GM21619 (cell line): ENCODE measurements at regions not wholly inside any gene's neighbourhood (a gene's known extent, or its start where the extent isn't known, plus 50 kb on each side); places are given as distances from the start of the nearest gene placed in this dataset.

ENCODE experiments used
- ATAC-seq: cut with Tn5 transposase; IDR thresholded peaks from one replicate; pipeline ENCODE4 v1.9.1; 2021; ENCODE audit not compliant: unreplicated experiment

DNA sequence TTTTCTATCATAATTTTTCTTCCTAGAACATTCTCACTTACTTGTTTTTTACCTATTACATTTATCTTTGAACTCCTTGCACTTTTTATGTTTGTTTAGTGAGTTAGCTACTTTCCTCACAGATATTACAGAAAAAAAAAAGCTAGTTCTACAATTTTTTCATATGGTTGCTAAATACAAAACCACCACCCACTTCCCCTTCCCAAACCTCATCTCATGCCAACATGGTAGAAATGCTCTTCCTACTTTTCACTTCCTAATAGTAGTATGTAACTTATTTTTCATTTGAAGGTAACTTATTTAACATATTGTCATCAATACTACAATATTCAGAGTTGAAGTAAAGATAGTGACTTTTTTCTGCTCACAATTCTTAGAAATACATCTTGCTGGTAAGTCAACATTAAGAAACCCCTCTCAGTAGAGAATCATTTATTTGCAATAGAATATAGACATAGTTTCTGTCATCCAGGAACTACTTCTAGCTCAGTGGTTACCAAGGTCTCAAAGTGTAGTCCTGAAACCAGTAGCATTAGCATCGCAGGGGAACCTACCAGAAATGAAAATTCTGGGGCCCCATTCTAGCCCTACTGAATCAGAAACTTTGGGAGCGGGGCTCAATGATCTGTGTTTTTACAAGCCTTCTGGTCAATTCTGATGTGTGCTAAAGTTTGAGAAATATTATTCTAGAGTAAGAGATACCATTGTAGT, 1124.6 kb downstream of the DTWD2 start:
- no peak for ATAC-seq

DNA sequence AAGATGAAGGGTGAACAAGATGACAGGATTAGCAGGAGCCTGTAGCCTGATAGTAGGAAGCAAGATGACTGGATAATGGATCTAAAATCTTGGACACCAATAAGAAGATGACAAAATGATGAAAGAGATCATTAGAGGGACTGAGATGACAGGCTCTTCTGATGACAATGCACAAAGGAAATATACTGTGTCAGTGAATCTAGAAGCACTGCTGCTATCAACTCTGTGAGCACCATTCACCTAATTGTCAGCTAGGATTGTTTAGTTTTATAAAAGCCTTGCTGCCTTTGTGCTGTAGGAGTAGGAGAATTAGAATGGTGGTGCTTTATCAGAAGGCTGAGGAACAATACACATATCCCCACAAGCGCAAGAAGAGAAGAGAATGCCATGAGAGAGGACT, 1127.8 kb downstream of the DTWD2 start:
- ATAC-seq: no peak

DNA sequence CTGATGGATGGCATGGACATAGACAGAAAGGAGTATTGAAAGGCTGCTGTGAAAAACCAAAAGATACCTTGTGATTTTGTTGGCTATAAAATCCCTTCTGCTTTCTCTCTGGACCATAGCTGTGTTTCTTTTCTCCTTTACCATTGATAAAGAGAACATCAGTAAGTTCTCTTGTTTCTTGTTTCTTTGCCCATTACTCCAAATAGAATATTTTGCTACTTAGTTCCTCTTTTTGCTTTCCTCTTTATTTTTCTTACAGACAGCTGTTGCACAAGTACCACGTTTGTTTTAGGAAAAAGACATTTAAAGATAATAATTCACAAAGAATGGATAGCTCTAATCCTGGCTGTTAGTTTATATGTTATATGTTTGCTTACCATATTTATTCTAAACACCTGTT, 1129.2 kb downstream of the DTWD2 start:
- ATAC-seq: no peak

DNA sequence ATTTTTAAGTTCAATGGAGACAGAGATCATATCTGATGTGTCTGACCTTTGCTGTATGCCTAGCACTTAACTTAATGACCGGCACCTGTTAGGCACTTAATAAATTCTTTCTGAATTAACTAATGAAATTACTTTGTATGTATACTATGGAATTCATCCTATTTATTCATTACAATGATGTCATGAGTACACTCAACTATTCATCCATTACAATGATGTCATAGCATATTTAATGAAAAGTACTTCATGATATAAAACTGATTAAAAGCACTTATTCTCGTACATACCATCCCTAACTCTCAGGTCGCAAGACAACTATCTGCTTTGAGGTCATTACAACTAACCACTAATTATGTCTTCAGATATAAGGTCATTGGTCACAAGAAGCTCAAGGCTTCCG, 1131.6 kb downstream of the DTWD2 start:
- ATAC-seq: no peak

DNA sequence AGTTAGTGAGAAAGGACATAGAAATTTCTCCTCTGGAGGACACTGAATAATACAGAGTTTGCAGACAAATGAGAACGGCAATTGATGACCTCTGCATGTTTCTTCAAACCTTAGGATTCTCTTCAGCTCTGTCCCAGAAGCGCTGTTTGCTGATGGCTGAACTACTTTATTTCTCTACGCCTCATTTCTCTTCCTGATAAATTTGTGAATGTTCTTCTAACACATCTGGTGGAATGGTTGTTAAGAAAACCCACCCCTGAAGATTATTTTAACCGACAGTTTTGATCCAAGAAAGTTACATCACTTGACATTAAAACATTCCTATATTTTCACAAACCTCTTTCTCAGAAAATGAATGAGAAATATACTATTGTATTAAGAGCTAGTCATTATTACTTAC, 1150.6 kb downstream of the DTWD2 start:
- no peak for ATAC-seq

DNA sequence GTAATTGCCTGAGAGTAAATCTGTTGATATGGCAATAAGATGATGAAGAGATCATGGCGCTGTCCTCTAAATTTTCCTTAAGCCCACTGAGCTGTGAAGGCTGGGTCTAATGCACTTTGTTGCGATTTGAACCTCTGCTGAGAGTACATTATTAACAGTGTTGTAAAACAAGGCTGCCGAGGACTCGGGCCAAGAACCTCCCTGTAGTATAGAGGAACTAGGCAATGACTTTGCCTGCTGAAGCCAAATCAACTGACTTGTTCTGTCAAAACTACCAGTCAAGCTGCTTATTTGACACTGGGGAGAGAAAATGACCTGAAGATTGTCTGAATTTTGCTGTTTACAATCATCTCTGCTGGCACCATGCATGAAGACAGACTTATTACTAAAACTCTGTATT, 1154.7 kb downstream of the DTWD2 start:
- no peak for ATAC-seq

DNA sequence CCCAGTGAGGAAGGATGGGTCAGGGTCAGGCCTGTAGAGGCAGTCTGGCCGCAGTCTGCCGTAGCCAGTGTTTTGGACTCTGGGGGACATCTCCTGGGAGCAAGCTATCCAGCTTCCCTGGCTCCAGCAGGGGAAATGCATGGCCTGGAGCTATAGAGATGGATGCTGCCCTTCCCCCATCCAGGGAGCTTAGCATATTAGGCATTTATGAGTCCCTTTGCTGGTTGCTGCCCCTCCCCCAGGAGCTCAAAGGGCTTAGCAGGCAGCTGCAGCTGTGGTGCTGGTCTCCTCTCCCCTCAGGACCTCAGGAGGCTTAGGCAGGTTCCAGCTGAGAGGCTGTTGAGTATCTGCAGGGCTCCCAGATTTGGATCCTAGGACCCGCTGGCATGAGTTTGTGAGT, 1158.7 kb downstream of the DTWD2 start:
- ATAC-seq: no peak

DNA sequence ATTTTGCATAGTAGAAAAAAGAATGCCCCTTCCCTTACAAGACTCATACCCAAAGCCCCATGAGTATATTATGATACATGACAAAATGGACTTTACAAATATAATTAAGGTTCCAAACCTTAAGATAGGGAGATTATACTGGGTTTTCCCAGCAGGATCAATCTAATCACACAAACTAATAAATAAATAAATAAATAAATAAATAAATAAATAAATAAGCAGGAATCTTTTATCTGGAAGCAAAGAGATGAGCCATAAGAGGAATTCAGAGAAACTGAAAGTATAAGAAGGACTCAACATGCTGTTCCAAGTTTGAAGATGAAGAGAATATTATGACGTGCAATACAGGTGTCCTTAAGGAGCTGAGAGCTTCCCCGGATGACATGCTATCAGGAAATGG, 1174.5 kb downstream of the DTWD2 start:
- no peak for ATAC-seq

DNA sequence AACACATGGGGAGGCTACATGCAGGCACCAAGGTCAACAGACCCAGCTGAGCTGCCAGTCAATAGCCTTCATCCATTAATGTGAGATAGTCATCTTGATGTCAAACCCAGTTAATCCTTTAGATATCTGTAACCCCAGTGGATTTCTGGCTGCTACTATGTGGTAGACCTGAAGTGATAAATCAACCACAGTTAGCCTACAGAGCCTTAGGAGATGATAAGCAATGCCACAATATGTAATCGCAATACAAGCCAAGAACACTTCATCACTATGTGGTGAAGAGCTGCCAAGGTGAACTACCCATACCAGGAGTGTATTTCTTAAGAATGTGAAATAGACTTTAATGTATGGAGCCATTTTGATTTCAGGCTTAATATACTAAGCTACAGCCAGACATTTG, 1175.5 kb downstream of the DTWD2 start:
- ATAC-seq: no peak

DNA sequence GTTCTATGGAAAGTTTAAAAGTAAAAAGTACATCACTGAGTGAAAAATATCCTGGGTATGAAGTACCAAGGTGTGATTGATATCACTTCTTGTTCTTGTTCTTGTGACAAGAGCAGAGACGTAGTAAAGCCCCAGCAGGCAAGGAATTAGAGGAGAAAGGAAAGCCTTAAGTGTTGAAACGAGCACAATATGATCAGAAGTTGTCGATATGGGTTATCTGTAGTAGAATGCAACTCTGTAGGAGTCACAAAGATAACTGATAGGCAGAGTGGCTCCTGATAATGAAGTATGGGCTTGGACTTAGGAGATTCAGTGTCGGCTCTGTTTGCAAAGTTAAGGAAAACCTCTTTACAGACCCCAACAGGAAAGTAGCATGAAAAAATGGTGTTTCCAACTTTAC, 1179.1 kb downstream of the DTWD2 start:
- ATAC-seq: no peak

DNA sequence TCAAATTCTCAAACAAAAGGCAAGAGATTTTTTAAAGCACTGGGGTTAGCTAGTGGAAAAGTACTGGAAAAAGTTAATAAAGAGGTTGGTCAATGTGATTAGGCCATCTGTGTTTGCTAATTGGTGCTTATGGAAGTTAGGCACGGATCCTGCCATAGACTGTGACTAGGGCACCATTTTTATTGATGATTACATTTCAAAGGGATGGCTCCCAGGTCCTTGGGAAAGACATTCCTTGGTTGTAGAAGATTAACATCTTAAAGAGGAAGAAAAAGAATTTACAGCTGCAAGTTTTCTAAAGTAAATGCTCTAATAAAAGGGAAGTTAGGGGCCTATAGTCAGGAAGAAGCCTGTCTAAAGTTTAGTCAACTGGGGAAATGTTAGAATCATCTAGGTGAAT, 1183.3 kb downstream of the DTWD2 start:
- no peak for ATAC-seq

DNA sequence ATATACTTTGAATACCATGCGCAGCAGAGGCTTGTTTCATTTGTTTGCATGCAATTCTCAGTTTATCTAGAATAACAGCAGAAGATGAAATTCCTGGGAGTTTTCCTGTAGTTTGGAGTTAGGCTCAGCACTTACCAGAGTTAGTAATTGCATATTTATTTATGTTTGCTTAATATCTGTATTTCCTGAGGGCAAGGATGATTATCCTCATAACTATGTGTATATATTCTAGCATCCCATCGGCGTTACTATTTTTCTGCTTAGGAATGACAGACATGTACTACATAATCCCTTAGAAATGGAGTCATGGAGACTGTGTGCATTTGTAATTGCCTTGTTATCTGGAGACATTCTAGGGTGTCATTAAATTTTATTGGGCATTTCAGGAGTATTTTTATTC, 1184.8 kb downstream of the DTWD2 start:
- no peak for ATAC-seq

DNA sequence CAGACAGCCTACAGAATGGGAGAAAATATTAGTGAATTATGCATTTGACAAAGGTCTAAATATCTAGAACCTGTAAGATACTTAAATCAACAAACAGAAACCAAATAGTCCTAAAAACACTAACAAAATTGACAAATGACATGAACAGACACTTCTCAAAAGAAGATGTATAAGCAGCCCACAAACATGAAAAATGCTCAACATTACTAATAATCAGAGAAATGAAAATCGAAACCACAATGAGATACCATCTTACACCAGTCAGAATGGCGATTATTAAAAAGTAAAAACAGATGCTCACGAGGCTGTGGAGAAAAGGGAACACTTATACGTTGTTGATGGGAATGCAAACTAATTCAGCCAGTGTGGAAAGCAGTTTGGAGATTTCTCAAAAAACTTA, 1186.8 kb downstream of the DTWD2 start:
- ATAC-seq: no peak

DNA sequence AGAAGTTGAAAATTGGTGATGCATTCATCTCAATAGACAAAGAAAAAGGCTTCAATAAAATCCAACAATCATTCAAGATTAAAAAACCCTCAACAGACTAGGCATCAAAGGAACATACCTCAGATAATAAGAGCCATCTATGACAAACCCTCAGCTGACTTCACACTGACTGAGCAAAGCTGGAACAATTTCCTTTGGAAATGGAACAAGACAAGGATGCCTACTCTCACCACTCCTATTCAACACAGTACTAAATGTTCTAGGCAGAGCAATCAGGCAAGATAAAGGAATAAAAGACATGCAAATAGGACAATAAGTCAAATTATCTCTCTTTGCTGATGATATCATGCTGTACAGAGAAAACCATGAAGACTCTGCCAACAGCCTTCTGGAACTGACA, 1188.1 kb downstream of the DTWD2 start:
- no peak for ATAC-seq

DNA sequence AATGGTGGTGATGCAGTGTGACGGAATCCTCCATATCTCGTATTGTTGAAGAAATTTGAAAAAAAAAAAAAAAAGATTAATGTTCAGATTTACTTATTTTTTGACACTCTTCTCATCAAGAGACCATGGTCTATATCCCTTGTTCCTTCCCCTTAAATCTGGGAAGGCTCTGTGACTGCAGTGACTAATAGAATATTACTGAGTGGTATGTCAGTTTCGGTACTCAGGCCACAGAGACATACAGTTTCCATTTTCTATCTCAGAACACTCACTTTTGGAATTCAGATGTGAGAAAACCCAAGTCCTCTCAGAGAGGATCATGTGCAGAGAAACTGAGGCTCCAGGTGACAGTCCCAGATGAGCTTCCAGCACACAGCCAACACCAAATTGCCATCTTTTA, 1193.5 kb downstream of the DTWD2 start:
- ATAC-seq: no peak

DNA sequence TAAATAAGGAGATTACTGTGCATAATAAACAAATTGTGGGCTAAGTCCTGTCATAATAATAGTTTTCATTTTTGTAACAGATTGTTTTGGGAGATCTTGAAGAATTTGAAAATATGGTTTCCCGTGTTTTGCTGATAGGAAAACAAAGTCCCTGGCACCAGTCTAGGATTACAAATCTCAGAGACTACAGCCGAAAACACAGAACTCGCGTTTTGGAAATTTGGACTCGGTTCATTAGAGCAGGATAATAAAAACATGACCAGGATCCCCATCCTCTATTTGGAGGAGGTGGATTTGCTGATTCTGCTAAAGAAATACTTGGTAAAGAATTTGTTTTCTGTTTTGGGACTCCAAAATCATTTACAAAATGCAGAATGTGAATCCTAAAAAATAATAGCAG, 1194.4 kb downstream of the DTWD2 start:
- no peak for ATAC-seq

DNA sequence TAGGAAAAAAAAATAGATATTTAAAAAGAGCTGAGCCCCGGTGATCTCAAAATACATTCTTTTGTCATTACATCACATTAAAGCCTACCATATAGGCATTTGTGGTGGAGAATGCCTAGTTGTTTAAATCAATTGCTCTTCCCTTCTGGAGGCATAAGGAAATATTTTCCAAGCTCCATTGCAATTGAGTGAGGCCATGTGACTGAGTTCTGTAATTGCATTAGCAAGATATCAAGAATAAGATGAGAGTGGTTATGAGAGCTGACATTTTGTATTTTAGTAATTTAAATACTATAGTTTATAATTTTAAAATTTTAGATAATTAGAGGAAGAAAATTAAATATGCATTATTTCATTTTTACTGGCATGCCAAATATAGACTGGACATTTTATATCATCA, 1195.9 kb downstream of the DTWD2 start:
- ATAC-seq: no peak

DNA sequence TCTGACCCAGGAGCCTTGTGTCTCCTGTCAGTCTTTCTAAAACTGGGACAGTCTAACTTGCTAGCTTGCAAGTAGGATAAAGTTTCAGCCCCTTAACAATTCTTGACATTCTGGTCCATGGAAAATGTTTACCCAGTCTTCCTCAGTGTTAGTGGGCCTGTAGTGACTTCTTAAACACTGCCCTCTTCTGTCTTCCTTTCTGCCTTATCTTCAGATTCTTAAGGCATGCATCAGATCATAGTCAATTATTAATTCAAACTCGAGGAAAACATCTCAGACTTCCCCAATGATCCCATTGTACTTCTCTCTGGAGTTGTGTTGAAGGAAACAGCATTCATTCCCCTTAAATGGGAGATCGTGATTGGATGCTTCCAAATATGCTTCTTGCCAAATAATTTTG, 1199.8 kb downstream of the DTWD2 start:
- no peak for ATAC-seq

DNA sequence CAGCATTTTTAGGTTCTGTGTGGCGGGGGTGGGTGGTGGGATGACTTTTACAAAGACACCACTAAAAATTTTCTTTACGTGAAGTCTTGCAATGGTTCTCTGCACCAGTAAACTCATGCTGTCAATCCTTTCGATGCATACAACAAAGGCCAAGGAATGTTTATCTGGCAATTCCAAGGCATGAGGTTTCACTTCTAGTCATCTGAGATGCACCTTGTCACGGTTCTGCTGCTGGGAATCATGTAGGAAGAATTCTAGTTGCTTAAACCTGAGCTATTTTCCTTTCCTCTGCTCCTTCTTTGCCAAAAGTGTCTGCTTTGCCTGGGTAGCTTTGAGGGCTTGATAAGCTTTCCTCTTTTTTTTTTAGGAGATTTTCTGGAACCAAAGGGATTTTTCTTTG, 1204.5 kb upstream of the SEMA6A start:
- no peak for ATAC-seq

DNA sequence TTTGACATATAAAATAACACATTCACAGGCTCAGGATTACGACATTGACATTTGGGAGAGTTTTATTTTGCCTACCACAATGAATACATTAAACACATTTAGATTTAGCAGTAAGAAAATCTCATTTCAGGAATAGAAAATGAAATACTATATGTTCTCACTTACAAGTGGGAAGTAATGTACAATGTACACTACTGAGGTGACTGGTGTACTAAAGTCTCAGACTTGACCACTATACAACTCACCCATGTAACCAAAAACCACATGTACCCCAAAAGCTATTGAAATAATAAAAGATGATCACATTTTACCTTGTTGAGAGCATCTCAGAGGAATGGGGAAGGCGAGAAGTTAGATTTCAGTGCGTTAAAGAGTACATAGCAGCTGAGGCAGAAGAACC, 1202.4 kb upstream of the SEMA6A start:
- no peak for ATAC-seq

DNA sequence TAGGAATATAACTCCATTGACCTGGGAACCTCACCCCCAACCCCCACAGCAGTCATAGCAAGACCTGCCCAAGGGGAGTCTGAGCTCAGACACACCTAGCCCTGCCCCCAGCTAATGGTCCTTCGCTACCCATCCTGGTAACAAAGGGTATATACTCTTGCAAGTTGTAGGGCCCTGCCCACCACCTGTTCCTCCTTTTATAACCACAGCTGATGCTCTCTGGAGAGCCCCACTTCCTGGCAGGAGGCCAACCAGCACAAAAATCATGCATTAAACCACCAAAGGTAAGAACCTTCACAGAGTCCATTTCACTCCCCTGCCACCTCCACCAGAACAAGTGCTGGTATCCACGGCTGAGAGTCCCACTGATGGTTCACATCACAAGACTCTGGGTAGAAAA, 1195.3 kb upstream of the SEMA6A start:
- ATAC-seq: no peak

DNA sequence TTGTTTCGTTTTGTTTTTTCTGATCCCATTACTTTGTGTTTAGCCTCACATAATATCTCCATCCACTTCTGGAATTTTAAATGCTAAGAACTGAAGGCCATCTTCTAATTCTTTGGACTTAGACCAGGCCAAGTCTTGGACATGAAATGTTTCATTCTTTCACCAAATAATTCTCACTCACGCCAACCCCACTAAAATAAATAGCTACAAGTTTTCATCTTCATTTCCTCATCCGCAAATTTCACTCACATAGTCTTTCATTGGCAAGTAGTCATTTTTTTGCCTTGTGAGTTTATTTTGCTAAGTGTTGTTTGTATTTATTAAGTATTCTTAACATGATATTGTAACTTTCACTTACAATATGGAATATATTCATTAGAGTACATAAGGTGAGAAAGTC, 1188.6 kb upstream of the SEMA6A start:
- ATAC-seq: no peak

DNA sequence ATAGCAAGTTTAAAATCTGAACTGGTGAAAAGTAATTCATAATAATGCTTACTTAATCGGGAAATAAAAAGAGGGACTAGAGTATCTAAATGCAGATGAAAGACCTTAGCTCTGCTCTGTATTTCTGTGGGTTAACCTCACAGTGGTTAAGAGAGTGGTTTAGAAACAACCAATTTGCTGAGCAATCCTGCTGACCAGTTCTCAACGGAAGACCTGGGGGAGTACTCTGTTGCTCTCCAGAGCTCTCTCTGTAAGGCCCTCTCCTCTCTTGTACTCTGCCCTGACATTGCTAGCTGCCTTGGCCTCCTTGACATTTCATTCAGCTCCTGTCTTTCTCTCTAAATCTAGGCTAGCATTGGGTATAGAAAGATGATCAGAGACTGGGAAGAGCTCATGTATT, 1186.6 kb upstream of the SEMA6A start:
- no peak for ATAC-seq
